ENCODE measurements at regions not wholly inside any gene's neighbourhood (a gene's known extent, or its start where the extent isn't known, plus 50 kb on each side); places are given as distances from the start of the nearest gene placed in this dataset.

DNA sequence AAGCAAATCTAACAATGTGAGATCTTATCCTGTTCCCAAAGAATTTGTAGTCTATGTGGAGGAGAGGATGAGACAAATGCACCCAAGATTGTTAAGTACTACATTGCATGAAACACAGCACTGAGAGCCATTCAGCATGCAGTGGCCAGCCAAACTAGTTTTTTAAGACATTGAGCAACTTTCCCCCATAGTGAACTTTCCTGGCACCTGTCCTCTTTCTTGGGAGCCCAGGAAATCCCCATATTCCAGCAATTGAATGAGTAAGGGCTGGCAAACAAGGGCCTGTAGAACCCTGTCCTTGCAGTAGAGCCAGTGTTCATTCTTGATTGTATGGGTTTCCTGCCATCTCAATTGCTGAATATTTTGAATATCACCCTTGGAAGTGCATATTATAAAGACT is 58.8 kb upstream of the FIGN start:
- no peak for DNase-seq (ENCODE audit: low spot score)
- TF ChIP-seq, protein P1, sequence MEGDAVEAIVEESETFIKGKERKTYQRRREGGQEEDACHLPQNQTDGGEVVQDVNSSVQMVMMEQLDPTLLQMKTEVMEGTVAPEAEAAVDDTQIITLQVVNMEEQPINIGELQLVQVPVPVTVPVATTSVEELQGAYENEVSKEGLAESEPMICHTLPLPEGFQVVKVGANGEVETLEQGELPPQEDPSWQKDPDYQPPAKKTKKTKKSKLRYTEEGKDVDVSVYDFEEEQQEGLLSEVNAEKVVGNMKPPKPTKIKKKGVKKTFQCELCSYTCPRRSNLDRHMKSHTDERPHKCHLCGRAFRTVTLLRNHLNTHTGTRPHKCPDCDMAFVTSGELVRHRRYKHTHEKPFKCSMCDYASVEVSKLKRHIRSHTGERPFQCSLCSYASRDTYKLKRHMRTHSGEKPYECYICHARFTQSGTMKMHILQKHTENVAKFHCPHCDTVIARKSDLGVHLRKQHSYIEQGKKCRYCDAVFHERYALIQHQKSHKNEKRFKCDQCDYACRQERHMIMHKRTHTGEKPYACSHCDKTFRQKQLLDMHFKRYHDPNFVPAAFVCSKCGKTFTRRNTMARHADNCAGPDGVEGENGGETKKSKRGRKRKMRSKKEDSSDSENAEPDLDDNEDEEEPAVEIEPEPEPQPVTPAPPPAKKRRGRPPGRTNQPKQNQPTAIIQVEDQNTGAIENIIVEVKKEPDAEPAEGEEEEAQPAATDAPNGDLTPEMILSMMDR (IDR thresholded peaks at IDR 0.05; ENCODE audit: extremely low read depth, missing control alignments), result no peak

All from GM20000 (cell line).